ENCODE measurements at regions not wholly inside any gene's neighbourhood (a gene's known extent, or its start where the extent isn't known, plus 50 kb on each side); places are given as distances from the start of the nearest gene placed in this dataset.

DNA sequence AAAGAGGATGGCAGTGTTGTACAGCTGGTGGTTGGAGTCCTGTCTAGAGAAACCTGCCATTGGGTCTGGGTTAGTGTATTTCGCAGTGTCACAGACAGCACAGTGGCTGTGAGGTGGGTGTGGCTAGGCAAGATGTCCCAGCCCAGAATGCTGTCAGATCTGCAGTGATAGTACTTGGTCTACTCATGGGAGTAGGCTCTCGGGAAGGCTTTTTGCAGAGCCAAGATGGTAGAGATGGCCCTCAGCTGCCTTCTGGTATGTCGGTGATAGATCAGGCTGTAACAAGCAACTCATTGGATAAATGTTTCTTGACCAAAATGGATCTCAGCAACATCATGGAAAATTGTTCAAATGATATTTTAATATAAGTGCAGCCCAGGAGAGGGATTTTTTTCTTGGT lies 84.3 kb upstream of the WDR1 start:
- no peak for DNase-seq

- no peak for DNase-seq
Observed at GRCh38 chr4:10198365-10198764, 81.8 kb upstream of the WDR1 start.

DNA sequence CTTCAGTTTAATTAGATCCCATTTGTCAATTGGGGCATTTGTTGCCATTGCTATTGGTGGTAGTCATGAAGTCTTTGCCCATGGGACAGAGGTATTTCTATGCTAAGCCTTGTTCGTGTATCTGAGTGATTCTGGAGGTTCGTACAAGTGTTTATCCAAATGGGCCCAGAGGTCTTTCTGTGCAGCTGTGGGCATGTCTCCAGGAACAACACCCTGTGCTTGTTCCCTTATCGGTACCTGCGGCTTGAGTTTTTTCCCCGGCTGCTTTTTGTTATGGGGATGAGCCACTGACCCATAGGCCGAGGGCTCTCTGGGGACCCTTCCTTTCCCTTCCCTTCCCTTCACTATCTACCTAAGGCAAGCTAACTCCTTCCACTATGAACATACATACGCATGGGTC lies 81.4 kb upstream of the WDR1 start:
- no peak for DNase-seq

DNA sequence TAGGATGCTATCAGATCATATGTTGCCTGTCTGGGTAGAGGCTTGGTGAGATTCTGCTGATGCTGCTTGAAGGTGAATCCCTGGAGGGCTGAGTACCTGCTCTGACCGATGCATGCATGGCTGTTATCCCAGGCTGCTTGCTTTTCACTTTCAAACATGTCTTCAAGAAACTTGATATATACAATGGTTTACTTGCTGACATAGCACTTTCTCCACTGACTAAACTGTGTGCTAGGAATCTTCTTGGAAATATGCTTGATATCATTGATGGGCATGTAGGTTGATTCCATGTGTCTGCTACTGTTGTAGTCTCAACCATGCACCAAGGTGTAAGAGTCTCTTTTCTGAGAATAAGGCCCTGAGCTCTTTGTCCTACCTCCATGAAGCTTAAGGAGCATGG lies 79.6 kb upstream of the WDR1 start:
- DNase-seq = no peak

- no peak for DNase-seq
Observed at GRCh38 chr4:10192331-10192730, 75.7 kb upstream of the WDR1 start.

GRCh38 chr4:10188400-10189004 lies 71.9 kb upstream of the WDR1 start:
- DNase-seq = no peak

DNA sequence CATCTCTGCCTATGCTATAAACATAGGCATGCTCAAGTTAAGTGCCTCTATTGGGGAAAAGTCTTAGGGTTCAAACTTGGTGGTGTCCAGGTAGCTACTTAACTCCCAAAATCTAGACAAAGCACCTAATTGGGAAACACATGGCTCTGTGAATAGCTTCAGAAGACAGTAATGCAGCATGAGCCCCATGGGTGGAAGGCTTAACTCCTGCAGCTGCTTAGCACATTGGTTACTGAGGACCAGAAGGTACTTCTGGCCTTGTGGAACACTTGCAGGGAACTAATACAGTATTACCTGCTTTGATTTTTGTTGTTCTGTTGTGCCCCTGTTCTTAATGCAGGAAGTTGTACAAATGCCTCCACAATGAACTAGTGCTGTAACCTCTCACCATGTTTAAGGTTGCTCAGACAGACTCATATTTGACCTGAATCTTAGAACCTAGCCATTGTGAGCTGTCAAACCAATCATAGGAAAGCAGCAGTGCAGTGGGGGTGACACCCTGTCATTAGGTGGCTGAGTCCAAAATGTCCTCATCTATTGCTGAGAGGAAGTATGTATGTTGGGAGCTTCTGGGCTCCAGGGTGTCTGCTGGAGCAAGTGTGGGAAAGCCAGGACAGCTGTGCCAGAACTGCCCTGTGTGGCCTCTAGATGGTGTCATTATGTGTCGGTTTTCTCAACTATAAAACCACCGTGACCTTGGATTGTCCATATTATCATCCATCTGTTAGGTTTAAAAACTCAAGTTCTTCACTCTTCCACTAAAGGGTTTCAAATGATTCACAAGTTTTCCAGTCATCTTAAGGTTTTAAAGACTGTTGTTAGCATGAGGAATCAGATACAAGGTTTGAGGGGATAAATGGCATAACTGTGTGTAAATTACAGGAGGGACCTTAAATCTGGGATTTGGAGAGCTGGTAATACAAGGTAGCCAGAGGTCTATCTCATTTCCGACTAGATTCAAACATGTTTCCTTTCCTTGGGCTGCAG lies 69.9 kb upstream of the WDR1 start:
- DNase-seq = no peak

GRCh38 chr4:10185518-10186227 lies 69.1 kb upstream of the WDR1 start:
- DNase-seq = no peak

DNA sequence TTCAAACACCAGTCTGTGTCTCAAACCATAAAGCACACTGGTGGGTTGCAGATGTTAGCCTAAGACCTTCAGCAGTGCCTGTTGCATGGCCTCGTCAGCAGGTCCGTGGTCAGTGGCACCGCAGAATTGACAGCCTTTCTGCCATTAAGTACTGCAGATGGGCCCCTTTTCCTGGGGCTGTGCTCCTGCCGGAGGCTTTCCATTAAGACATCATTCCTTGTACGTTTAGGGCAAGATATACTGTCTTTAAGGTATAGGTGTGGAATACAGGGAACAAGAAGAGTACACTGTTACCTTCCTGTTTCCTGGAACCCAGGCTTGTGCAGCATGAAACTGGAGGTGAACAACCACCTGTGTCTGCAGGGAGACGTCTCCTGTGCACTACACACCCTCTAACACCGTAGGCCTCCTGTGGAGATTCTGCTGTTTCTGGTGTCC lies 67.9 kb upstream of the WDR1 start:
- no peak for DNase-seq

DNA sequence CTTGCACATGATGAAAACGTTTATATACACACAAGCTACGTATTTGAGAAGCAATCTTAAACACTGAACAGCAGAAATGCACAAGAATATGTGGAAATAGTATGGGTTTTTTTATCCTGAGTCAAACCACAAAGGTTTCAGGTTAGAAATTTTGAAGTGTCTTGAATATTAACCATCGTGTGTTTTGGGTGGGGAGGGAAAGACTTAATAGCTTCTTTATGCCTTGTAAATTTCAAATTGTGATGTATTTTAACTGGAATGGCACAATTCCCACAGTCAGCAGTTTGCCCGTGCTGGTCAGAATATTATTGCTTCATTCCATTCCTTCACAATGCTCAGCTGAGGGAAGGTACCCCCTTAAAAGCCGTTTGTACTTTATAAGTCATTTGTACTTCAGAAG lies 67.4 kb upstream of the WDR1 start:
- DNase-seq = no peak

DNA sequence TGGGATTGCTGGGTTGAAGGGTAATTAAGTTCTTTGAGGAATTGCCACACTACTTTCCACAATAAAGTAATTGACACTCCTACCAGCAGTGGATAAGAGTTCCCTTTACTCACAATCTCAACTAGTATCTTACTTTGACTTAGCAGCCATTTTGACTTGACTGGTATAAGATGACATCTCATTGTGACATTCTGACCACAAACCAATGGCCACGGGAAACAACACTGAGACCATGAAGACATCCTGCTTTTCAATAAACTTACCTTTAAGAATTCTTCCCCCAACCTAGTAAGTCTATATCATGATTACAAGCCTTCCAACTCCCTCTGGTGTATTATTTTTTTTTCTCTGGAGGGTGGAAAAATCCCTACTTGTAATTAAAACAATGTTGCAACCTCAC lies 66.9 kb upstream of the WDR1 start:
- DNase-seq = no peak

DNA sequence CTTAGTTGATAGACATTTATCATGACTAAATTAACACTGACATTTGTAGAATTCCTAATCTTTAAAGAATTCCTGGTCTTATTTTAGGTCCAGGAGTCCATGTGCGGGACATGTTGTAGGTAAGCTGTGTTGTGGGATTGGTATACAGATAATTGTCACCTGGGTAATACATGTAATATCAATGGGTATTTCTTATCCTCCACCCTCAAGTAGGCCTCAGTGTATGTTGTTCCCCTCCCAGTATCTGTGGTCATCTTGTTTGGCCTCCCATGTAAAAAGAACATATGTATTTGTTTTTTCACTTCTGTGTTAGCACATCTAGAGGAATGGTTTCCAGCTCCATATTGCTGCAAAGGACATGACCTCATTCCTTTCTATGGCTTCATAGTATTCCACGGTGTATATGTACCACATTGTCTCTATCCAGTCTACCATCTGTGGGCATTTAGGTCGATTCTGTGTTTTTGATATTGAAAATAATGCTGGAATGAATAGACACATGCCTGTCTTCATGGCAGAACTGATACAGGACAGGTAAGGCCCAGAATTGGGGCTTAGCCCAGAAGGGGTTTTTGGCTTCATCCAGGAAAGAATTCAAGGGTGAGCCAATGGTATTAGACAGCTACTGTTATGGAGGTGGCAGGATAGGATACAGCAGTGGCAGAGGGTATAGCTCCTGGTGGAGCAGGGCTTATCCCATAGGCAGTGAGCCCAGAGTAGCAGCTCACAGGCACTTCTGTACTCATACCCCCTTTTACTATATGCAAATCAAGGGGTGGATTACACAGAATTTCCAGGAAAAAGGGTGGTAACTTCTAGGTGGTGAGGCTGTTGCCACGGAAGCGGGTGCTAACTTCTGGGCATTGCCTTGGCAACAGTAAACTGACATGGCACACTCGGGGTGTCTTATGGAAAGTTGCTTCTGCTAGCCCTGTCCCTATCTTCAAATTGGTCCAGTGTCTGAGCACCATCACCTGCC lies 66.1 kb upstream of the WDR1 start:
- no peak for DNase-seq

- DNase-seq = no peak
Observed at GRCh38 chr4:10181745-10182445, 65.3 kb upstream of the WDR1 start.

- DNase-seq = no peak
Observed at GRCh38 chr4:10180927-10181744, 64.5 kb upstream of the WDR1 start.

DNA sequence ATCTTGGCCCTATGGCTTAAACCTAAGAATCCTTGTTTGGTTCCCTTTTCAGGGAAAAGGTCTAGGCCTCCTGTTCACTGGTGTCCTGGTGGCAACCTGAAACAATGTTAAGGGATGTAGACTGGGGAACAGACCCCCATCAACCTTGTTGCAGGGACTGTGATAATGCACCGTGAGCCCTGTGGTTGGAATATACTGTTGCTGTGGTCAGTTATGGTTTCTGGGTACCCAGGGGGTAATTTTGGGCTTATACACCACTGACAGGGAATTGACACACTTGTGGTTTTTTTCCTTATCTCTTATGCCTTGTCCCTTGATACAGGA lies 64.0 kb upstream of the WDR1 start:
- no peak for DNase-seq

- no peak for DNase-seq
Observed at GRCh38 chr4:10179957-10180602, 63.5 kb upstream of the WDR1 start.

- DNase-seq = no peak
Observed at GRCh38 chr4:10178763-10179162, 62.2 kb upstream of the WDR1 start.

GRCh38 chr4:10175626-10176025 lies 59.0 kb upstream of the WDR1 start:
- no peak for DNase-seq

DNA sequence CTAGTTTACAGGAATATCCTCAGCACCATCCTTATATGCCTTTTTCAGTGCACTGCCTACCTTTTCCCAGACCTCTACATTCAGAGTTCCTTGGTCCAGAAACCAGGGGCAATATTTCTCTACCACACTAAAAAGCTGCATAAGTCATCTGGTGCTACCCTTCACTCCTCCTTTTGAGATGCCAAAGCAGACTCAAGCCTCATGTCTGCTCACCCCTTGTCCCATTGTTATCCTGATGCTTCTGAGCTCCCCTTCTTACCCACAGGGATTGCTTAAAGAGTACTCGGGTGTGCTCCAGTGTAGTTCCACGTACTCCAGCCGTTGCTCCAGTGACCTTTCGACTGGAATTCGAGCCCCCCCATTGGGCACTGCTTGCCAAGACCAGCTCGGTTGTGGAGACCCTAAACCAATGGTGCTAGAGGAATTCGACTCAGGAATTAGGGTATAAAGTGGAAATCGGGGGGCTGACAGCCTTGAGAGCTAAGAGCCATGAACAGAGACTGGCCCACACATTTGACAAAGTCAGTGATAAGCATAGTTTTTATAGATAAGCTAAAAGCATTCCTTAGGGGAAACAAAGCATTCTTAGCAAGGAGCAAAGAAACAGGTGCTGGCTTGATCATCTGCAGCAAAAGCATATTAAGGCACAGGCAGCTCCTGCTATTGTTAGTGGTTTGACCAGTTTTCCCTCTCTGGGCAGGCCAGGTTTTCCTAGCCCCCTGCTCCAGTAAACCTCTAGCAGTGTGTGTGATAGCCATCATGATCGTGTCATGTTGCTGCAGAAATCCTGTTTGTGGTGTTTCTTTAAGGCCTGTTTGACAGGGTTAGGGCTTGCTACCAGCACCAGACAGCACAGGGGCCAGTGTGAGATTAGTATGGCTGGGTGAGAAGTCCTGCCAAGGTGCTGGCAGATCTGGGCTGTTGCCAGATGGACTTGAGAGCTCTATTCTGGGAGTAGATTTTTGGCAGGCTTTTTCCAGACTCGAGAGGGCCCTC lies 57.5 kb upstream of the WDR1 start:
- DNase-seq = no peak
